Panc1 (cell line): ENCODE measurements at regions not wholly inside any gene's neighbourhood (a gene's known extent, or its start where the extent isn't known, plus 50 kb on each side); places are given as distances from the start of the nearest gene placed in this dataset.

Source experiments
- ATAC-seq: fragments of 200-7000 bp; cut with Tn5 transposase; 2 replicates; pipeline ENCODE4 v1.9.1; 2020; ENCODE audit warnings: mild to moderate bottlenecking, moderate library complexity
- BruUV-seq: library from RNA; stranded (reverse); fragments of 400-500 nt; replicated peaks from 2 replicates; lab custom pipeline; 2021; lab: Mats Ljungman, UMichigan
- CTCF ChIA-PET: fragments of 300-600 bp; sonication (Branson Sonifier 250); formaldehyde crosslinking; loops from one replicate; lab custom pipeline; 2022; ENCODE audit warnings: antibody characterized with exemption; lab: Charles Lee
- POLR2A ChIA-PET: fragments of 300-600 bp; sonication (Branson Sonifier 250); formaldehyde crosslinking; loops from one replicate; lab custom pipeline; 2022; ENCODE audit warnings: antibody characterized with exemption; lab: Charles Lee
- DNase-seq: peaks from one replicate; pipeline ENCODE4 v3.0.0-alpha.2; 2010; ENCODE audit warnings: low read depth, low spot score
- H3K27ac ChIP-seq: 2 replicates; pipeline ENCODE4 v1.5.1; 2011; ENCODE audit warnings: mild to moderate bottlenecking, low read length, inconsistent platforms
- H3K27me3 ChIP-seq: fragments of 200-500 bp; sonication (Bioruptor generic); 2 replicates; pipeline ENCODE4 v1.6.0; 2014; ENCODE audit warnings: low read length, inconsistent platforms; ENCODE audit not compliant: control insufficient read depth, insufficient read depth
- H3K36me3 ChIP-seq: fragments of 200-500 bp; sonication (Bioruptor generic); 2 replicates; pipeline ENCODE4 v1.5.1; 2014; ENCODE audit warnings: inconsistent platforms, mild to moderate bottlenecking, low read length, moderate library complexity; ENCODE audit not compliant: control insufficient read depth, insufficient read depth
- H3K4me1 ChIP-seq: 2 replicates; pipeline ENCODE4 v1.5.1; 2011; ENCODE audit warnings: inconsistent platforms, mild to moderate bottlenecking, low read length, moderate library complexity; ENCODE audit not compliant: control insufficient read depth, insufficient read depth
- H3K4me3 ChIP-seq, 2 experiments: 2 replicates each; pipeline ENCODE4 v1.5.1; 2011 to 2012; ENCODE audit warnings: low read depth in 2 of 2, low read length in 2 of 2, mild to moderate bottlenecking in 2 of 2, inconsistent platforms in 1 of 2, moderate library complexity in 1 of 2
- H3K9me3 ChIP-seq: fragments of 200-500 bp; sonication (Bioruptor generic); 2 replicates; pipeline ENCODE4 v1.5.1; 2014; ENCODE audit warnings: low read depth, mild to moderate bottlenecking, inconsistent platforms, low read length, moderate library complexity; ENCODE audit not compliant: control insufficient read depth, insufficient read depth
- POLR2AphosphoS5 ChIP-seq: IDR thresholded peaks from 2 replicates; pipeline ENCODE4 v1.6.1; 2012; ENCODE audit warnings: mild to moderate bottlenecking, low read depth, low read length, moderate library complexity
- SIN3A ChIP-seq: IDR thresholded peaks from 2 replicates; pipeline ENCODE4 v1.6.1; 2012; ENCODE audit warnings: low read depth, mild to moderate bottlenecking, low read length, moderate library complexity, borderline replicate concordance; ENCODE audit not compliant: insufficient read depth
- TCF7L2 ChIP-seq: IDR thresholded peaks from 2 replicates; pipeline ENCODE4 v1.6.1; 2011; ENCODE audit warnings: mild to moderate bottlenecking, low read depth, low read length, inconsistent platforms
- in situ Hi-C: cut with HindIII; loops from 2 replicates; pipeline ENCODE4 v1.10.0; 2016; ENCODE audit warnings: low sequenced_read_pairs, low pct_unique_long_range_greater_than_20kb
- intact Hi-C: fragments of 100-400 bp; cut with micrococcal nuclease; formaldehyde crosslinking; loops from one replicate; pipeline ENCODE4 v1.10.0; 2022; ENCODE audit not compliant: unreplicated experiment
- TF ChIP-seq, protein P1 (sequence below): fragments of 450-650 bp; IDR thresholded peaks from 2 replicates; pipeline ENCODE4 v1.5.1; 2017; ENCODE audit warnings: mild to moderate bottlenecking
- TF ChIP-seq, protein P2 (sequence below), 2 experiments: IDR thresholded peaks; 2 replicates each; pipeline ENCODE4 v1.6.1; 2011 to 2012; ENCODE audit warnings: low read depth in 2 of 2, control low read depth in 1 of 2, low read length in 1 of 2, mild to moderate bottlenecking in 1 of 2, moderate library complexity in 1 of 2; ENCODE audit not compliant: insufficient read depth in 1 of 2

DNA sequence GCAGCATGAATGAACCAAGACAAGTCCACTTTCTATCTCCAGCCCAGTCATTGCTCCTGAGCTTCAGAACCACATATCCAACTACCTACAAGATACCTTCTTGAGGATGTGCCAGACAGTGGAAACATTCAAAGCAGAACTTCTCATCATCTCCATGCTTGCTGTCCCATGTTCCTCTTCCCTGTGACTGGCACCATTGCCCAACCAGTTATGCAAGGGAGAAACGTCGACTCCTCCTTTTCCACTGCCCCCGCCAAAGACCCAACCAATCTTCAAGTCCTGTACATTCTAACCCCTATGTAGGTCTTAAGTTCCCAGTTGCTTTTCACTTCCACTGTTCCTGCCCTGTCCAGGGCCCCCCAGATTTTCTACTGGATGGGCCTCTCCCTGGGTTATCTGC is 225.7 kb downstream of the RPS24 start:
- in situ Hi-C loops, result no loop called here
- intact Hi-C loops, result no loop called here
- Histone ChIP-seq H3K27ac (no peak overlapping the region), H3K9me3 (peaks cover 8% of the 10 kb centered on the region; the same call in 1 of the 2 replicates), H3K4me1 (peaks cover 6% of the 10 kb centered on the region; the same call in 1 of the 2 replicates), H3K27me3 (no peaks in the 10 kb centered on the region), H3K4me3 (no peak overlapping the region), H3K36me3 (no peaks in the 10 kb centered on the region)
- POLR2A ChIA-PET, result no interaction called here
- TF ChIP-seq, protein P1, sequence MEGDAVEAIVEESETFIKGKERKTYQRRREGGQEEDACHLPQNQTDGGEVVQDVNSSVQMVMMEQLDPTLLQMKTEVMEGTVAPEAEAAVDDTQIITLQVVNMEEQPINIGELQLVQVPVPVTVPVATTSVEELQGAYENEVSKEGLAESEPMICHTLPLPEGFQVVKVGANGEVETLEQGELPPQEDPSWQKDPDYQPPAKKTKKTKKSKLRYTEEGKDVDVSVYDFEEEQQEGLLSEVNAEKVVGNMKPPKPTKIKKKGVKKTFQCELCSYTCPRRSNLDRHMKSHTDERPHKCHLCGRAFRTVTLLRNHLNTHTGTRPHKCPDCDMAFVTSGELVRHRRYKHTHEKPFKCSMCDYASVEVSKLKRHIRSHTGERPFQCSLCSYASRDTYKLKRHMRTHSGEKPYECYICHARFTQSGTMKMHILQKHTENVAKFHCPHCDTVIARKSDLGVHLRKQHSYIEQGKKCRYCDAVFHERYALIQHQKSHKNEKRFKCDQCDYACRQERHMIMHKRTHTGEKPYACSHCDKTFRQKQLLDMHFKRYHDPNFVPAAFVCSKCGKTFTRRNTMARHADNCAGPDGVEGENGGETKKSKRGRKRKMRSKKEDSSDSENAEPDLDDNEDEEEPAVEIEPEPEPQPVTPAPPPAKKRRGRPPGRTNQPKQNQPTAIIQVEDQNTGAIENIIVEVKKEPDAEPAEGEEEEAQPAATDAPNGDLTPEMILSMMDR, result no peak
- TF ChIP-seq POLR2AphosphoS5, result no peak
- TF ChIP-seq SIN3A, result no peak
- TF ChIP-seq, protein P2, sequence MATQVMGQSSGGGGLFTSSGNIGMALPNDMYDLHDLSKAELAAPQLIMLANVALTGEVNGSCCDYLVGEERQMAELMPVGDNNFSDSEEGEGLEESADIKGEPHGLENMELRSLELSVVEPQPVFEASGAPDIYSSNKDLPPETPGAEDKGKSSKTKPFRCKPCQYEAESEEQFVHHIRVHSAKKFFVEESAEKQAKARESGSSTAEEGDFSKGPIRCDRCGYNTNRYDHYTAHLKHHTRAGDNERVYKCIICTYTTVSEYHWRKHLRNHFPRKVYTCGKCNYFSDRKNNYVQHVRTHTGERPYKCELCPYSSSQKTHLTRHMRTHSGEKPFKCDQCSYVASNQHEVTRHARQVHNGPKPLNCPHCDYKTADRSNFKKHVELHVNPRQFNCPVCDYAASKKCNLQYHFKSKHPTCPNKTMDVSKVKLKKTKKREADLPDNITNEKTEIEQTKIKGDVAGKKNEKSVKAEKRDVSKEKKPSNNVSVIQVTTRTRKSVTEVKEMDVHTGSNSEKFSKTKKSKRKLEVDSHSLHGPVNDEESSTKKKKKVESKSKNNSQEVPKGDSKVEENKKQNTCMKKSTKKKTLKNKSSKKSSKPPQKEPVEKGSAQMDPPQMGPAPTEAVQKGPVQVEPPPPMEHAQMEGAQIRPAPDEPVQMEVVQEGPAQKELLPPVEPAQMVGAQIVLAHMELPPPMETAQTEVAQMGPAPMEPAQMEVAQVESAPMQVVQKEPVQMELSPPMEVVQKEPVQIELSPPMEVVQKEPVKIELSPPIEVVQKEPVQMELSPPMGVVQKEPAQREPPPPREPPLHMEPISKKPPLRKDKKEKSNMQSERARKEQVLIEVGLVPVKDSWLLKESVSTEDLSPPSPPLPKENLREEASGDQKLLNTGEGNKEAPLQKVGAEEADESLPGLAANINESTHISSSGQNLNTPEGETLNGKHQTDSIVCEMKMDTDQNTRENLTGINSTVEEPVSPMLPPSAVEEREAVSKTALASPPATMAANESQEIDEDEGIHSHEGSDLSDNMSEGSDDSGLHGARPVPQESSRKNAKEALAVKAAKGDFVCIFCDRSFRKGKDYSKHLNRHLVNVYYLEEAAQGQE (IDR thresholded peaks at IDR 0.05; ENCODE audit: insufficient read depth in 1 of 2, low read depth in 2 of 2, low read length in 1 of 2), result no peak
- no peak for TF ChIP-seq TCF7L2
- DNase-seq, result no peak
- no peak for ATAC-seq
- CTCF ChIA-PET, result no interaction called here
- BruUV-seq, result no TSS peak

DNA sequence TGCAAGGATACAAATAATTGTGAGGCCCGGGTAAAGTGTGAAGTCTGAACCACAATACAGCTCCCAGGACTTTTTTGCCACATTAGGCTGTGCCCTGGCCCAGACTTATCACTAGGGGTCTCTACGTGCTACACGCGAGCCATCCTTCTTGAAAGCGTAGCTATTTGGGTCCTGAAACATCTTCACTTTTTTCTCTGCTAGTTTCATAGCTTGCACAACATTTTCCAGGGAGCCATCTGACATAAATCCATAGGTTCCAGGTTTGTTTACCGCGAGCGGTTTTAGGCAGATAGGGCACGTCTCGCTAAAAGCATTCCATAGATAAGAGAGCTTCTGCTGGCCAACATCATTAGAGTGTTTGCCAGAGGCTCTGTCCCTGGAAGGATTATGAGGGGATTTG is 226.5 kb downstream of the RPS24 start:
- in situ Hi-C loops, result no loop called here
- H3K4me3 ChIP-seq, result no peak overlapping the region
- intact Hi-C loops, result no loop called here
- DNase-seq (no peak), ATAC-seq (no peak)
- H3K9me3 ChIP-seq, result peaks cover 5% of the 10 kb centered on the region; the same call in 1 of the 2 replicates
- peaks cover 6% of the 10 kb centered on the region; the same call in 1 of the 2 replicates for H3K4me1 ChIP-seq
- CTCF ChIA-PET, result no interaction called here
- H3K27me3 ChIP-seq, result no peaks in the 10 kb centered on the region
- H3K27ac ChIP-seq, result no peak overlapping the region
- no peaks in the 10 kb centered on the region for H3K36me3 ChIP-seq
- TF ChIP-seq, protein P2 (IDR thresholded peaks at IDR 0.05; ENCODE audit: insufficient read depth in 1 of 2, low read depth in 2 of 2, low read length in 1 of 2), result no peak
- TF ChIP-seq, protein P1, result no peak
- TF ChIP-seq TCF7L2, result no peak
- no peak for TF ChIP-seq SIN3A
- TF ChIP-seq POLR2AphosphoS5, result no peak
- POLR2A ChIA-PET, result no interaction called here
- no TSS peak for BruUV-seq
